Activated naive CD4-positive, alpha-beta T cell treated with anti-CD3 and anti-CD28 coated beads, Interleukin-2, amount 50 U/mL, for 72 hours (primary cell): ENCODE measurements at regions not wholly inside any gene's neighbourhood (a gene's known extent, or its start where the extent isn't known, plus 50 kb on each side); places are given as distances from the start of the nearest gene placed in this dataset.

Experiments used
- ATAC-seq, 2 donors: fragments of 150-1000 bp; cut with Tn5 transposase; 2 replicates each; pipeline ENCODE4 v1.10.0; 2021; ENCODE audit warnings: mild to moderate bottlenecking in 2 of 2, moderate library complexity in 2 of 2
- DNase-seq, 2 donors: peaks; one replicate each; pipeline ENCODE4 v3.0.0; 2021 to 2022; ENCODE audit warnings: low spot score in 2 of 2
- H3K27ac Mint-ChIP-seq, 2 donors: one replicate each; pipeline ENCODE4 v1.8.0; 2022; ENCODE audit warnings: mild to moderate bottlenecking in 2 of 2, mixed read lengths in 2 of 2
- H3K36me3 Mint-ChIP-seq, 2 donors: one replicate each; pipeline ENCODE4 v1.8.0; 2022; ENCODE audit warnings: mixed read lengths in 2 of 2
- H3K9me3 Mint-ChIP-seq, 2 donors: one replicate each; pipeline ENCODE4 v1.8.0; 2022; ENCODE audit warnings: mixed read lengths in 2 of 2

GRCh38 chr4:189081826-189082225 is 858.8 kb upstream of the FRG1 start:
- H3K27ac Mint-ChIP-seq, result no peak overlapping the region
- H3K36me3 Mint-ChIP-seq, result no peaks in the 10 kb centered on the region
- H3K9me3 Mint-ChIP-seq, result peaks cover 0 to 6% of the 10 kb centered on the region in 2 donors
- no peak for DNase-seq
- no peak for ATAC-seq

DNA sequence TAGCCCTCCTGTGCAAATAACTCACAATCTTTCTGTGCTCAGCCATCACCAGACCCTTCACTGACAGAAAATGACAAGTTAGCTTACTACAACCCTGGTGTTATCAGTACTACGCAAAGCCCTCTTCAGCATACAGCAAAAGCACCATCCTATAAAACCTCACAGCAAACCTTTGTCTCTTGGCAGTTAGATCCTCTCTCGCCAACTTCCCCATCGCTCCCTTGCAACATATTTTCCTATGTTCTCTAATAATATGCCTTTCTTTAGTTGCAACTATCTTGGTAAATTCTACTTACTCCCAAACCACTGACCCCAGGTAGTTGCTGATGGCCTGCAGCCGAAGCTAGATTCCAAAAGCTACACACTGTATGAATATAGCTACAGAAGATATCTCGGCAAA is 856.9 kb upstream of the FRG1 start:
- peaks cover 0 to 2% of the 10 kb centered on the region in 2 donors for H3K9me3 Mint-ChIP-seq
- no peak for ATAC-seq
- H3K27ac Mint-ChIP-seq, result no peak overlapping the region
- no peak for DNase-seq
- H3K36me3 Mint-ChIP-seq, result peaks cover 0 to 2% of the 10 kb centered on the region in 2 donors

DNA sequence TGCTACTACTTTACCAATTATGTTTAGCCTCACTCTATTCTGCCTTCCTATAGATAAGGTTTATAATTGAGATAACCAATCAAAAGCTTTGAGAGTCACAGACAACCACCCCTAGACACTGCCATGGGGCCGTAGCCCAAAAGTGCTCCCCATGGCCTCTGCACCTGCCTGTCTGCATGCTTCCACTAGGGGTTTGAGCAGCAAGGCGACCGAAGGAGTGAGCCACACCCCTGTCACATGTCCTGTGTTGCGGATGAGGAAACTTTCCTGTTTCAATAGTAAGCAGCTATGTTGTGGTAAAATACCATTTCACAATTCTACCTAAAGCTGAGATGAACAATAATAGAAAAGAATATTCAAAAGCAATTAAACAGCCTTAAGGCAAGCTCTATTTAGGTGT is 856.0 kb upstream of the FRG1 start:
- H3K9me3 Mint-ChIP-seq, result peaks cover 0 to 4% of the 10 kb centered on the region in 2 donors
- ATAC-seq (no peak), DNase-seq (no peak)
- H3K36me3 Mint-ChIP-seq, result peaks cover 0 to 4% of the 10 kb centered on the region in 2 donors
- no peak overlapping the region for H3K27ac Mint-ChIP-seq

DNA sequence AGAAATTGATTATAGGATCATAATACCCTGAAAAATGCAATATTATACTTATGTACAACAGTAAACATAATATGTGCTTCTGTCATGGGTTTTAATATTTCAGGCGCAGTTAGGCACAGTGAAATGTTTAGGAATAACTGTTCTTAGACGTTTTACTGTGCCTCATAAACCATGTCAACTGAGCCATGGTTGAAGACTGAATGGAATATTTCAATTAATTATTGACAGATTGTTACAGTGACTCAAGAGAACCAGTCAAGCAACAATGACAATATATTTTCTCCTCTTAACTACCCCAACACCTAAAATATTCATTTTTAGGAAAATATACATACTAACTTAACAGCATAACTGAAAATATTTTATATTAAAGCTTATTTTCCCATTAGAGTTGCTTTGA is 852.7 kb upstream of the FRG1 start:
- no peak for DNase-seq
- ATAC-seq, result no peak
- Mint-ChIP-seq H3K27ac (no peak overlapping the region), H3K36me3 (peaks cover 0 to 4% of the 10 kb centered on the region in 2 donors), H3K9me3 (peaks cover 0 to 4% of the 10 kb centered on the region in 2 donors)

DNA sequence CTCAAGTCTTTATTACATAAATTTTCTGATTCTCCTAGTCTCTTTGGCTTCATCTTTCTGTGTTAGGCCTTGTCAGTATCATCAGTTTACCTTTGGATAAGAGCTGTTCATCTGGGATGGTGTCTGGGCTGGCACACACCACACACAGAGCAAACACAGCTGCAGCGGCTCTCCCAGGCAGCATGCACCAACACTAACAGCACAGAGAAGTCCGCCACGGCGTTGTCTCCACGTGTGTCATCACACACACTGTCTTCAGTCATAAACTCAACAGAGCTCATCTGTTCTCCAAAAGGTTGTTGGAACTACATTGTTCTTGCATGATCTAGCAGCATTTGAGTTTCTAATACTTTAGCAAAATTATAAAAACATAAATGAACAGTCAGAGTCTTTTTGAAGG is 851.9 kb upstream of the FRG1 start:
- no peak for ATAC-seq
- H3K27ac Mint-ChIP-seq, result no peak overlapping the region

GRCh38 chr4:189090174-189090814 is 850.4 kb upstream of the FRG1 start:
- Mint-ChIP-seq H3K36me3 (peaks cover 0 to 4% of the 10 kb centered on the region in 2 donors), H3K27ac (no peak overlapping the region), H3K9me3 (peaks cover 4% of the 10 kb centered on the region in 2 donors)
- ATAC-seq (no peak), DNase-seq (no peak)

More for the DNA sequence above, 851.9 kb upstream of the FRG1 start:
- no peak for DNase-seq
- peaks cover 0 to 4% of the 10 kb centered on the region in 2 donors for H3K9me3 Mint-ChIP-seq
- peaks cover 0 to 4% of the 10 kb centered on the region in 2 donors for H3K36me3 Mint-ChIP-seq

DNA sequence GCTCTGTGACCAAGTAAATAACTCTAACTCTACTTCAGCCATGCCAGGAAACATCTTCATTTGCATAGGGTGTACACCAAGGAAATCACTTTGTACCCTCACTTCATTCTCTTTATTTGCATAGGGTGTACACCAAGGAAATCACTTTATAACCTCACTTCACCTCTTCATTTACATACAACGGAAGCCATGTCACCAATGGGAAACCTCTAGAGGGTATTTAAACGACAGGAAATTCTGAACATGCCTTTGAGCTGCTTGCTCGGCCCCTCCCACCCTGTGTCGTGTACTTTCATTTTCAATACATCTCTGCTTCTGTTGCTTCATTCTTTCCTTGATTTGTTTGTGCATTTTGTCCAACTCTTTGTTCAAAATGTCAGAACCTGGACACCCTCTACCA is 848.1 kb upstream of the FRG1 start:
- H3K36me3 Mint-ChIP-seq, result peaks cover 0 to 4% of the 10 kb centered on the region in 2 donors
- no peak for ATAC-seq
- H3K9me3 Mint-ChIP-seq, result peaks cover 4 to 7% of the 10 kb centered on the region in 2 donors
- H3K27ac Mint-ChIP-seq, result no peak overlapping the region
- no peak for DNase-seq

GRCh38 chr4:189096108-189096507 is 844.6 kb upstream of the FRG1 start:
- Mint-ChIP-seq H3K9me3 (peaks cover 0 to 7% of the 10 kb centered on the region in 2 donors), H3K27ac (no peak overlapping the region), H3K36me3 (no peaks in the 10 kb centered on the region)
- no peak for DNase-seq
- no peak for ATAC-seq

DNA sequence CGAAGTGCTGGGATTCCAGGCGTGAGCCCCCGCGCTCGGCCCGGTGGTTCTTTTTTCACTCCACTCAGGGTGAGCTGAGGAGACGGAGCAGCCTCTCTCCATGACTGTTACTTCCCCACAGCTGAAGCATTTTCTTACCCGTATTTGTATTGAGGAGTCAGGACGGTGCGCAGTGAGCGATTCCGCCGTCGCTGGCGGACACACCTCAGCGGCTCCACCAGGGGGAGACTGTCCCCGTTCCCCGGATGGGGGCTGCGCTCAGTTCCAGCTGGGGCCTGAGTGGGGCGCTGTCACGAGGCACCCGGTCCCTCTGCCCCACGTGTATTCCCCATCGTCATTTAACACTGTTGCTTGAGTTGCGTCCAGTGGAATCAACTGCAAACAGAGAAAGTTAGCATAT is 844.0 kb upstream of the FRG1 start:
- no peaks in the 10 kb centered on the region for H3K36me3 Mint-ChIP-seq
- no peak for ATAC-seq
- peaks cover 0 to 7% of the 10 kb centered on the region in 2 donors for H3K9me3 Mint-ChIP-seq
- DNase-seq, result no peak
- no peak overlapping the region for H3K27ac Mint-ChIP-seq

DNA sequence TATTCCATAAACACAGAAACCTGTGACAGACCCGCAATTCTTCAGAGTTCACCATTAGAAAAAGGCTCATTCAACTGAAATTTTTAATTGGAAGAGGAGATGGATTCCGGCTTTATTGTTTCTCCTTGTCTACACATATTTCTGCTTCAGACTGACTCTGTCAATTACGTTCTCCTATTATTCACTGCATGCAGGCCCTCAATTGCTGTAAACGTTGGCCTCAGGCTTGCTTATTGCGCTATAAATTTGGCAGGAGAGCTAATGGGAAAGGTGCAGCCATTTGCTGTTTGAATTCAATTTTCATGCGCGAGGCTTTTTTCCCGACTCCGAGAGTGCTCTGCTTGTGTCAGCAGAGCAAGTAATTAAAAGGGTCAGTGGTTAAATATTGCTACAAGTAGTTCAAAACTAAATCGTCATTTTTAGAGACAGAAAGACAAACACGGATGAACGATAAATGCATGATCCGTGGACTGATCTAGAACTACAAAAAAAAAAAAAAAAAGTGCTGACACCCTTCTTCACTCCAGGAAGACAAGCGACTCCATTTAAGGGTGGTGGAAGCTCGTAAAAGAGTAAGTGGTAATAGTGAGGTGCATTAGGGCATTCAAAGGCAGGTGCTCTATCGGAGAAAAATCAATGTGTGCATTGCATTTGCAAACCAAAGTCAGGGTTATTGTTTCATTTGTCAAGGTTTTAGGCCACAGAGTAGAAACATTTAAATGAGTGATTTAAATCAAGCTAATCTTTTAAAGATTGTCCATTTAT is 841.6 kb upstream of the FRG1 start:
- DNase-seq (no peak), ATAC-seq (no peak)
- no peaks in the 10 kb centered on the region for H3K36me3 Mint-ChIP-seq
- peaks cover 0 to 7% of the 10 kb centered on the region in 2 donors for H3K9me3 Mint-ChIP-seq
- H3K27ac Mint-ChIP-seq, result no peak overlapping the region

- H3K36me3 Mint-ChIP-seq, result peaks cover 0 to 14% of the 10 kb centered on the region in 2 donors
- peaks cover 11 to 16% of the 10 kb centered on the region in 2 donors for H3K9me3 Mint-ChIP-seq
- ATAC-seq, result no peak
- DNase-seq, result no peak
- no peak overlapping the region for H3K27ac Mint-ChIP-seq
Observed at GRCh38 chr4:189113389-189113888, 827.2 kb upstream of the FRG1 start.

- no peak for ATAC-seq
- peaks cover 0 to 21% of the 10 kb centered on the region in 2 donors for H3K36me3 Mint-ChIP-seq
- no peak overlapping the region for H3K27ac Mint-ChIP-seq
- no peak for DNase-seq
- peaks cover 23 to 39% of the 10 kb centered on the region in 2 donors for H3K9me3 Mint-ChIP-seq
Observed at GRCh38 chr4:189117426-189117825, 823.2 kb upstream of the FRG1 start.

GRCh38 chr4:189121336-189121735 is 819.3 kb upstream of the FRG1 start:
- Mint-ChIP-seq H3K27ac (no peak overlapping the region), H3K9me3 (peaks cover 15 to 40% of the 10 kb centered on the region in 2 donors), H3K36me3 (peaks cover 0 to 14% of the 10 kb centered on the region in 2 donors)
- ATAC-seq (no peak), DNase-seq (no peak)

- H3K36me3 Mint-ChIP-seq, result peaks cover 0 to 7% of the 10 kb centered on the region in 2 donors
- no peak overlapping the region for H3K27ac Mint-ChIP-seq
- H3K9me3 Mint-ChIP-seq, result peaks cover 10 to 34% of the 10 kb centered on the region in 2 donors
- ATAC-seq (no peak), DNase-seq (no peak)
Observed at GRCh38 chr4:189124149-189124758, 816.4 kb upstream of the FRG1 start.

- no peak overlapping the region for H3K27ac Mint-ChIP-seq
- peaks cover 0 to 7% of the 10 kb centered on the region in 2 donors for H3K36me3 Mint-ChIP-seq
- H3K9me3 Mint-ChIP-seq, result peaks cover 10 to 29% of the 10 kb centered on the region in 2 donors
- DNase-seq (no peak), ATAC-seq (no peak)
Observed at GRCh38 chr4:189124791-189125190, 815.9 kb upstream of the FRG1 start.

DNA sequence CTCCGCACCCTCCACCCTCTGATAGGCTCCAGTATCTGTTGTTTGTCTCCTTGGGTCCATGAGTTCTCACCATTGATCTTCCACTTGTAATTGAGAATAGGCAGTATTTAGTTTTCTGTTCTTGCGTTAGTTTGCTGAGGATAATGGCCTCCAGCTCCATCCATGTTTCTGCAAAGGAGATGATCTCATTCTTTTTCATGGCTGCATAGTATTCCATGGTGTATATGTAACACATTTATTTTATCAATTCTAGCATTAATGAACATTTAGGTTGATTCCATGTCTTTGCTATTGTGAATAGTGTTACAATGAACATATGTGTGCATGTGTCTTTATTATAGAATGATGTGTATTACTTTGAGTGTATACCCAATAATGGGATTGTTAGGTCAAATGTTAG is 814.6 kb upstream of the FRG1 start:
- H3K9me3 Mint-ChIP-seq, result peaks cover 7 to 22% of the 10 kb centered on the region in 2 donors
- DNase-seq (no peak), ATAC-seq (no peak)
- H3K27ac Mint-ChIP-seq, result no peak overlapping the region
- peaks cover 0 to 4% of the 10 kb centered on the region in 2 donors for H3K36me3 Mint-ChIP-seq

DNA sequence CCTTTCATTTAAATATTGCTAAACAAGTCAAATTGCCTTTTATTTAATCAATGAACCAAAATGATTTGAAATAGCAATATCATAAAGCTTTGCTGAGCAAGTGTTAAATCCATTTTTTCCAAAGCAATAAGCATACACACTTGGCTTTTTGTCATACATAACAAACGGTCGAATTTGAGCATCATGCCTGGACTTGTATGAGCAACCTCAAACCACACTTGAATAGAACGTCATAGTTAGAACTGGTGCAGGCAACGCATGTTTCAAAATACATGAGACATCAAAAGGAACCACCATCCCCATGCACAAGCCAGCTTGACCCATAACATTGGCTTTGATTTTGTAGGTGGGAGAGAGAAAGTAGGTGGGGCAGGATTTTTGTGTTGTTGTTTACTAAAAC is 812.3 kb upstream of the FRG1 start:
- ATAC-seq, result no peak
- no peaks in the 10 kb centered on the region for H3K36me3 Mint-ChIP-seq
- H3K9me3 Mint-ChIP-seq, result peaks cover 7 to 15% of the 10 kb centered on the region in 2 donors
- no peak overlapping the region for H3K27ac Mint-ChIP-seq
- no peak for DNase-seq
